GM23248 (cell line): ENCODE measurements at regions not wholly inside any gene's neighbourhood (a gene's known extent, or its start where the extent isn't known, plus 50 kb on each side); places are given as distances from the start of the nearest gene placed in this dataset.

ENCODE experiments used
- EZH2 ChIP-seq: fragments of 200-600 bp; sonication (generic); IDR thresholded peaks from 2 replicates; pipeline ENCODE4 v1.6.1; 2018; ENCODE audit warnings: antibody characterized with exemption, mild to moderate bottlenecking; ENCODE audit not compliant: insufficient read depth, poor library complexity, severe bottlenecking
- EZH2phosphoT487 ChIP-seq: fragments of 200-600 bp; sonication (generic); IDR thresholded peaks from 2 replicates; pipeline ENCODE4 v1.6.1; 2018; ENCODE audit warnings: antibody characterized with exemption, moderate library complexity, mild to moderate bottlenecking, low read depth; ENCODE audit not compliant: insufficient read depth

- TF ChIP-seq EZH2 (no peak), EZH2phosphoT487 (no peak)
Measured at GRCh38 chr10:36002445-36002844, 360.3 kb upstream of the FZD8 start.
